Epidermal melanocyte (primary cell): ENCODE measurements at regions not wholly inside any gene's neighbourhood (a gene's known extent, or its start where the extent isn't known, plus 50 kb on each side); places are given as distances from the start of the nearest gene placed in this dataset.
"Not testable (repeated sequence)": the region's sequence is repeated elsewhere in the genome, so short reads cannot be mapped to it uniquely, and the experiment has no call there.

Experiments
- DNase-seq: peaks from one replicate; pipeline ENCODE4 v3.0.0; 2011; ENCODE audit warnings: low spot score; ENCODE audit not compliant: insufficient read length

- DNase-seq, result no peak
Observed at GRCh38 chr2:17196380-17196779, 321.9 kb downstream of the RAD51AP2 start.

GRCh38 chr2:17195016-17195415 is 323.2 kb downstream of the RAD51AP2 start:
- DNase-seq, result no peak

GRCh38 chr2:17194083-17194482 is 324.2 kb downstream of the RAD51AP2 start:
- no peak for DNase-seq

GRCh38 chr2:17193433-17193890 is 324.8 kb downstream of the RAD51AP2 start:
- not testable (repeated sequence) for DNase-seq

- DNase-seq, result no peak
Observed at GRCh38 chr2:17191223-17191622, 327.0 kb downstream of the RAD51AP2 start.

- DNase-seq, result no peak
Observed at GRCh38 chr2:17190527-17190926, 327.7 kb downstream of the RAD51AP2 start.

- DNase-seq, result no peak
Observed at GRCh38 chr2:17188721-17189120, 329.5 kb downstream of the RAD51AP2 start.

GRCh38 chr2:17184512-17184911 is 333.7 kb downstream of the RAD51AP2 start:
- no peak for DNase-seq

GRCh38 chr2:17182399-17182798 is 335.8 kb downstream of the RAD51AP2 start:
- DNase-seq, result no peak

- no peak for DNase-seq
Observed at GRCh38 chr2:17181051-17181752, 337.0 kb downstream of the RAD51AP2 start.

- DNase-seq, result no peak
Observed at GRCh38 chr2:17179145-17179808, 339.0 kb downstream of the RAD51AP2 start.

GRCh38 chr2:17177088-17177487 is 341.2 kb downstream of the RAD51AP2 start:
- no peak for DNase-seq

GRCh38 chr2:17171446-17172049 is 346.7 kb downstream of the RAD51AP2 start:
- no peak for DNase-seq

- DNase-seq, result no peak
Observed at GRCh38 chr2:17166506-17166905, 351.7 kb downstream of the RAD51AP2 start.

GRCh38 chr2:17164550-17164949 is 353.7 kb downstream of the RAD51AP2 start:
- no peak for DNase-seq

GRCh38 chr2:17163638-17164037 is 354.6 kb downstream of the RAD51AP2 start:
- DNase-seq, result no peak

GRCh38 chr2:17162713-17163112 is 355.5 kb downstream of the RAD51AP2 start:
- no peak for DNase-seq

GRCh38 chr2:17160594-17160993 is 357.6 kb downstream of the RAD51AP2 start:
- no peak for DNase-seq

- DNase-seq, result no peak
Observed at GRCh38 chr2:17156086-17156485, 362.2 kb downstream of the RAD51AP2 start.

- DNase-seq, result no peak
Observed at GRCh38 chr2:17149945-17150344, 368.3 kb downstream of the RAD51AP2 start.

- no peak for DNase-seq
Observed at GRCh38 chr2:17148407-17149145, 369.7 kb downstream of the RAD51AP2 start.

GRCh38 chr2:17146358-17146757 is 371.9 kb downstream of the RAD51AP2 start:
- no peak for DNase-seq
